HCT116 (cell line): ENCODE measurements at regions not wholly inside any gene's neighbourhood (a gene's known extent, or its start where the extent isn't known, plus 50 kb on each side); places are given as distances from the start of the nearest gene placed in this dataset.
"Not testable (repeated sequence)": the region's sequence is repeated elsewhere in the genome, so short reads cannot be mapped to it uniquely, and the experiment has no call there.

Experiments
- ATAC-seq: fragments of 200-7000 bp; cut with Tn5 transposase; 2 replicates; pipeline ENCODE4 v1.9.1; 2020; ENCODE audit warnings: mild to moderate bottlenecking, moderate library complexity
- BruUV-seq: library from RNA; stranded (reverse); fragments of 400-500 nt; replicated peaks from 2 replicates; lab custom pipeline; 2021; lab: Mats Ljungman, UMichigan
- CTCF ChIA-PET: fragments of 300-600 bp; sonication (Branson Sonifier 250); formaldehyde crosslinking; loops from one replicate; lab custom pipeline; 2021; ENCODE audit warnings: antibody characterized with exemption; lab: Charles Lee
- POLR2A ChIA-PET: fragments of 300-600, 350-600 bp; sonication (Branson Sonifier 250); formaldehyde crosslinking; loops from one replicate; lab custom pipeline; 2021; ENCODE audit warnings: antibody characterized with exemption; lab: Charles Lee
- RAD21 ChIA-PET, 2 experiments: fragments of 300-600 bp; sonication (Branson Sonifier 250); formaldehyde crosslinking; loops; one replicate each; lab custom pipeline; 2023; ENCODE audit warnings: low total read pairs in 2 of 2; ENCODE audit not compliant: uncharacterized antibody in 2 of 2, unreplicated experiment in 2 of 2, low non-redundant PET in 1 of 2; lab: Charles Lee
- DNase-seq: peaks from one replicate; pipeline ENCODE4 v3.0.0-alpha.2; 2010; ENCODE audit warnings: low read depth, low spot score
- H2AFZ ChIP-seq: fragments of 200-600 bp; shearing (Covaris generic), sonication (generic); 2 replicates; pipeline ENCODE4 v1.6.1; 2017; ENCODE audit warnings: low read depth, mixed run types, mixed read lengths, antibody characterized with exemption, low read length; ENCODE audit not compliant: poor library complexity, severe bottlenecking
- H3K27ac ChIP-seq: 2 replicates; pipeline ENCODE4 v1.5.1; 2012; ENCODE audit warnings: low read depth, low read length
- H3K27me3 ChIP-seq: fragments of 200-600 bp; sonication (generic); 2 replicates; pipeline ENCODE4 v1.6.1; 2016; ENCODE audit warnings: mixed run types, low read length, mixed read lengths; ENCODE audit not compliant: insufficient read depth
- H3K36me3 ChIP-seq, 2 experiments: fragments of 200-500 bp in 1 of 2; fragments of 200-600 bp in 1 of 2; sonication (Bioruptor generic) in 1 of 2; sonication (generic) in 1 of 2; 2 replicates each; pipeline versions ENCODE4 v1.5.1 to v1.6.1; 2014 to 2016; ENCODE audit warnings: low read length in 2 of 2, inconsistent platforms in 1 of 2, mixed read lengths in 1 of 2, mixed run types in 1 of 2; ENCODE audit not compliant: insufficient read depth in 2 of 2, control insufficient read depth in 1 of 2
- H3K4me1 ChIP-seq, 2 experiments: fragments of 200-600 bp in 1 of 2; sonication (generic) in 1 of 2; 2 replicates each; pipeline versions ENCODE4 v1.5.1 to v1.6.1; 2012 to 2017; ENCODE audit warnings: low read length in 2 of 2, inconsistent platforms in 1 of 2, mild to moderate bottlenecking in 1 of 2, mixed read lengths in 1 of 2, mixed run types in 1 of 2, moderate library complexity in 1 of 2; ENCODE audit not compliant: insufficient read depth in 2 of 2, control insufficient read depth in 1 of 2
- H3K4me2 ChIP-seq: fragments of 200-600 bp; sonication (generic); 2 replicates; pipeline ENCODE4 v1.6.1; 2017; ENCODE audit warnings: mixed run types, low read length, mixed read lengths
- H3K4me3 ChIP-seq, 2 experiments: fragments of 200-600 bp in 1 of 2; sonication (generic) in 1 of 2; replicated peaks in 1 of 2; 2 replicates each; pipeline ENCODE4 v1.5.1; 2011 to 2016; ENCODE audit warnings: low read length in 2 of 2, control low read depth in 1 of 2, low read depth in 1 of 2, mild to moderate bottlenecking in 1 of 2, mixed read lengths in 1 of 2, mixed run types in 1 of 2
- H3K79me2 ChIP-seq: fragments of 200-600 bp; sonication (generic); 2 replicates; pipeline ENCODE4 v1.6.1; 2017; ENCODE audit warnings: mild to moderate bottlenecking, mixed run types, low read length, moderate library complexity, mixed read lengths; ENCODE audit not compliant: insufficient read depth
- H3K9ac ChIP-seq: fragments of 200-600 bp; sonication (generic); 2 replicates; pipeline ENCODE4 v1.6.1; 2016; ENCODE audit warnings: low read length, mixed read lengths
- H3K9me2 ChIP-seq: fragments of 200-600 bp; sonication (generic), shearing (Covaris generic); 2 replicates; pipeline ENCODE4 v1.6.1; 2017; ENCODE audit warnings: mixed run types, mild to moderate bottlenecking, moderate library complexity; ENCODE audit not compliant: insufficient read depth
- H3K9me3 ChIP-seq, 2 experiments: fragments of 200-500 bp in 1 of 2; fragments of 200-600 bp in 1 of 2; sonication (Bioruptor generic) in 1 of 2; sonication (generic) in 1 of 2; 2 replicates each; pipeline ENCODE4 v1.6.1; 2014 to 2017; ENCODE audit warnings: low read length in 2 of 2, mixed read lengths in 2 of 2, inconsistent platforms in 1 of 2, low read depth in 1 of 2, mild to moderate bottlenecking in 1 of 2, mixed run types in 1 of 2, moderate library complexity in 1 of 2; ENCODE audit not compliant: control insufficient read depth in 1 of 2, insufficient read depth in 1 of 2
- H4K20me1 ChIP-seq: fragments of 200-600 bp; sonication (generic), shearing (Covaris generic); 2 replicates; pipeline ENCODE4 v1.6.1; 2017; ENCODE audit warnings: mixed run types, mild to moderate bottlenecking, moderate library complexity; ENCODE audit not compliant: insufficient read depth
- ATF3 ChIP-seq: IDR thresholded peaks from 2 replicates; pipeline ENCODE4 v1.6.1; 2012
- CBX3 ChIP-seq: IDR thresholded peaks from 2 replicates; pipeline ENCODE4 v1.6.1; 2012; ENCODE audit warnings: low read depth
- CEBPB ChIP-seq: IDR thresholded peaks from 2 replicates; pipeline ENCODE4 v1.6.1; 2012; ENCODE audit warnings: low read depth
- EGR1 ChIP-seq: IDR thresholded peaks from 2 replicates; pipeline ENCODE4 v1.6.1; 2012; ENCODE audit warnings: low read depth
- ELF1 ChIP-seq: IDR thresholded peaks from 2 replicates; pipeline ENCODE4 v1.6.1; 2012; ENCODE audit warnings: low read depth, borderline replicate concordance
- EZH2 ChIP-seq: fragments of 200-600 bp; sonication (generic); IDR thresholded peaks from 2 replicates; pipeline ENCODE4 v1.6.1; 2017; ENCODE audit warnings: antibody characterized with exemption, mixed run types
- FOSL1 ChIP-seq: IDR thresholded peaks from 2 replicates; pipeline ENCODE4 v1.6.1; 2012; ENCODE audit warnings: low read depth
- JUND ChIP-seq: IDR thresholded peaks from 2 replicates; pipeline ENCODE4 v1.6.1; 2012
- MAX ChIP-seq: IDR thresholded peaks from 2 replicates; pipeline ENCODE4 v1.6.1; 2012
- POLR2A ChIP-seq: IDR thresholded peaks from 2 replicates; pipeline ENCODE4 v1.7.0; 2011; ENCODE audit warnings: borderline replicate concordance; ENCODE audit not compliant: insufficient read depth, insufficient read length; ENCODE audit errors: extremely low read depth
- POLR2AphosphoS5 ChIP-seq: IDR thresholded peaks from 2 replicates; pipeline ENCODE4 v1.6.1; 2011; ENCODE audit warnings: mild to moderate bottlenecking, low read depth, low read length, moderate library complexity
- RAD21 ChIP-seq: IDR thresholded peaks from 2 replicates; pipeline ENCODE4 v1.6.1; 2012; ENCODE audit warnings: low read depth, mild to moderate bottlenecking
- SIN3A ChIP-seq: IDR thresholded peaks from 2 replicates; pipeline ENCODE4 v1.6.1; 2012; ENCODE audit warnings: low read depth
- SRF ChIP-seq: IDR thresholded peaks from 2 replicates; pipeline ENCODE4 v1.6.1; 2012; ENCODE audit warnings: low read depth
- ZFX ChIP-seq: fragments of 450-650 bp; IDR thresholded peaks from 2 replicates; pipeline ENCODE4 v1.6.1; 2017
- ZNF274 ChIP-seq: fragments of 200-500 bp; sonication (Bioruptor generic); IDR thresholded peaks from 2 replicates; pipeline ENCODE4 v1.6.1; 2014; ENCODE audit warnings: mild to moderate bottlenecking, low read depth, low read length, inconsistent platforms
- intact Hi-C: fragments of 100-400 bp; cut with micrococcal nuclease; formaldehyde crosslinking; loops from 2 replicates; pipeline ENCODE4 v1.10.0; 2022

GRCh38 chr7:159306012-159306411 lies 161.3 kb upstream of the VIPR2 start:
- CTCF ChIA-PET = no interaction called here
- RAD21 ChIA-PET = no interaction called here

GRCh38 chr7:159305185-159305584 lies 160.5 kb upstream of the VIPR2 start:
- H2AFZ ChIP-seq, CTCF ChIA-PET, intact Hi-C loops: not testable (repeated sequence)

More at GRCh38 chr7:159306012-159306411, 161.3 kb upstream of the VIPR2 start:
- Histone ChIP-seq H3K79me2 (no peaks in the 10 kb centered on the region), H3K27me3 (no peaks in the 10 kb centered on the region), H3K4me2 (no peak overlapping the region), H3K4me3 (no peak overlapping the region), H2AFZ (no peak overlapping the region), H3K4me1 (no peaks in the 10 kb centered on the region), H4K20me1 (no peaks in the 10 kb centered on the region), H3K9ac (no peak overlapping the region), H3K9me2 (no peaks in the 10 kb centered on the region), H3K27ac (no peak overlapping the region), H3K36me3 (no peaks in the 10 kb centered on the region), H3K9me3 (no peaks in the 10 kb centered on the region)
- POLR2A ChIA-PET = no interaction called here
- no peak for ATAC-seq
- DNase-seq = no peak
- intact Hi-C loops = no loop called here
- TF ChIP-seq EGR1 (no peak), ZFX (no peak), CBX3 (no peak), ELF1 (no peak), RAD21 (no peak), POLR2A (no peak), MAX (no peak), SIN3A (no peak), POLR2AphosphoS5 (no peak), FOSL1 (no peak), EZH2 (no peak), ZNF274 (no peak), CEBPB (no peak), ATF3 (no peak), JUND (no peak), SRF (no peak)
- BruUV-seq = no TSS peak

GRCh38 chr7:159303510-159303909 lies 158.8 kb upstream of the VIPR2 start:
- H3K9me3 ChIP-seq, H3K27me3 ChIP-seq, H3K36me3 ChIP-seq, POLR2A ChIA-PET, BruUV-seq, RAD21 ChIA-PET, intact Hi-C loops, DNase-seq, H2AFZ ChIP-seq, H3K9me2 ChIP-seq, H3K4me1 ChIP-seq, CTCF ChIA-PET, H4K20me1 ChIP-seq, H3K4me2 ChIP-seq, H3K79me2 ChIP-seq, H3K27ac ChIP-seq, H3K4me3 ChIP-seq, H3K9ac ChIP-seq, ATAC-seq: not testable (repeated sequence)

More at GRCh38 chr7:159305185-159305584, 160.5 kb upstream of the VIPR2 start:
- H3K4me1 ChIP-seq, H4K20me1 ChIP-seq, H3K4me2 ChIP-seq, H3K9me3 ChIP-seq, H3K9ac ChIP-seq, H3K27ac ChIP-seq, H3K9me2 ChIP-seq, POLR2A ChIA-PET, ATAC-seq, H3K27me3 ChIP-seq, BruUV-seq, H3K4me3 ChIP-seq, H3K36me3 ChIP-seq, DNase-seq, RAD21 ChIA-PET, H3K79me2 ChIP-seq: not testable (repeated sequence)
